Caco-2 (cell line): ENCODE measurements at regions not wholly inside any gene's neighbourhood (a gene's known extent, or its start where the extent isn't known, plus 50 kb on each side); places are given as distances from the start of the nearest gene placed in this dataset.
"Not testable (repeated sequence)": the region's sequence is repeated elsewhere in the genome, so short reads cannot be mapped to it uniquely, and the experiment has no call there.

ENCODE experiments used
- BruUV-seq: library from RNA; stranded (reverse); fragments of 400-500 nt; replicated peaks from 2 replicates; lab custom pipeline; 2021; lab: Mats Ljungman, UMichigan
- CTCF ChIA-PET: fragments of 300-600 bp; sonication (Branson Sonifier 250); formaldehyde crosslinking; loops from one replicate; lab custom pipeline; 2022; ENCODE audit warnings: antibody characterized with exemption; lab: Charles Lee
- POLR2A ChIA-PET: fragments of 300-600 bp; sonication (Branson Sonifier 250); formaldehyde crosslinking; loops from one replicate; lab custom pipeline; 2022; ENCODE audit warnings: antibody characterized with exemption; lab: Charles Lee
- DNase-seq, 2 experiments: peaks; one replicate each; pipeline versions ENCODE4 v3.0.0 to v3.0.0-alpha.2; 2020 to 2022
- H3K27me3 ChIP-seq: replicated peaks from 2 replicates; pipeline ENCODE4 v1.6.0; 2011; ENCODE audit warnings: low read length; ENCODE audit not compliant: control insufficient read depth, insufficient read depth
- H3K36me3 ChIP-seq: 2 replicates; pipeline ENCODE4 v1.5.1; 2011; ENCODE audit warnings: low read length; ENCODE audit not compliant: control insufficient read depth, insufficient read depth
- H3K4me1 ChIP-seq: fragments of 250-450 bp; sonication (Bioruptor Pico); 2 replicates; pipeline ENCODE4 v1.5.1; 2020; ENCODE audit warnings: mild to moderate bottlenecking
- H3K4me3 ChIP-seq: 2 replicates; pipeline ENCODE4 v1.5.1; 2011; ENCODE audit warnings: low read depth, mild to moderate bottlenecking, control low read depth, low read length
- H3K9me3 ChIP-seq: fragments of 250-450 bp; sonication (Bioruptor Pico); 2 replicates; pipeline ENCODE4 v1.5.1; 2020; ENCODE audit warnings: mild to moderate bottlenecking, moderate library complexity
- H3K27ac Mint-ChIP-seq: one replicate; pipeline ENCODE4 v1.8.0; 2022; ENCODE audit warnings: mixed read lengths; ENCODE audit not compliant: unreplicated experiment
- H3K27me3 Mint-ChIP-seq: one replicate; pipeline ENCODE4 v1.8.0; 2022; ENCODE audit warnings: mixed read lengths; ENCODE audit not compliant: insufficient read depth, unreplicated experiment
- H3K36me3 Mint-ChIP-seq: one replicate; pipeline ENCODE4 v1.8.0; 2022; ENCODE audit warnings: mild to moderate bottlenecking, mixed read lengths; ENCODE audit not compliant: insufficient read depth, unreplicated experiment
- H3K4me1 Mint-ChIP-seq: one replicate; pipeline ENCODE4 v1.8.0; 2022; ENCODE audit warnings: low read depth, mixed read lengths; ENCODE audit not compliant: unreplicated experiment
- H3K4me3 Mint-ChIP-seq: one replicate; pipeline ENCODE4 v1.8.0; 2022; ENCODE audit warnings: mild to moderate bottlenecking, moderate library complexity, mixed read lengths; ENCODE audit not compliant: unreplicated experiment
- H3K9me3 Mint-ChIP-seq: one replicate; pipeline ENCODE4 v1.8.0; 2022; ENCODE audit warnings: mixed read lengths; ENCODE audit not compliant: unreplicated experiment
- intact Hi-C: fragments of 100-400 bp; cut with micrococcal nuclease; formaldehyde crosslinking; loops from one replicate; pipeline ENCODE4 v1.10.0; 2022; ENCODE audit not compliant: unreplicated experiment
- TF ChIP-seq, protein P1 (sequence below), 2 experiments: fragments of 200-600 bp in 1 of 2; IDR thresholded peaks; 1 replicate in 1 of 2; 2 replicates in 1 of 2; pipeline versions ENCODE4 v1.5.1 to v1.8.0; 2011 to 2022; ENCODE audit warnings: antibody characterized with exemption in 1 of 2, control low read depth in 1 of 2, inconsistent platforms in 1 of 2, low read depth in 1 of 2, low read length in 1 of 2, mild to moderate bottlenecking in 1 of 2, moderate library complexity in 1 of 2; ENCODE audit not compliant: insufficient read depth in 1 of 2, severe bottlenecking in 1 of 2, unreplicated experiment in 1 of 2

DNA sequence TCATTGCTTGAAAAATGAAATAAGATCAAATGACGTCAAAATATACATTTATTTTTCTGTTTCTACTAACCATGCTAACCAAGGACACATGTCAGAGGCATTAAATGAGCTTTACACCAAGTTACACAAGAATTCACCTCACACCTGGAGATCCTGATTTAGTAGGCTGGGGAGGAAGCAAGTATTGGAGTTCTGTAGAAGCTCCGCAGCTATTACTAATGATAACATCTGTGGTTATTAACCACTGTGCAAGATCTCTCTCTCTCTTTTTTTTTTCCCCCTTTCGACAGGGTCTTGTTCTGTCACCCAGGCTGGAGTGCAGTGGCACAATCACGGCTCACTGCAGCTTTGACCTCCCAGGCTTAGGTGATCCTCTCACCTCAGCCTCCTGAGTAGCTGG, 104.0 kb downstream of the ZNF22 start:
- H3K4me1 Mint-ChIP-seq: no peaks in the 10 kb centered on the region
- no TSS peak for BruUV-seq
- H3K4me3 Mint-ChIP-seq: no peak overlapping the region
- H3K4me3 ChIP-seq: no peak overlapping the region
- H3K9me3 ChIP-seq: no peaks in the 10 kb centered on the region
- TF ChIP-seq, protein P1, sequence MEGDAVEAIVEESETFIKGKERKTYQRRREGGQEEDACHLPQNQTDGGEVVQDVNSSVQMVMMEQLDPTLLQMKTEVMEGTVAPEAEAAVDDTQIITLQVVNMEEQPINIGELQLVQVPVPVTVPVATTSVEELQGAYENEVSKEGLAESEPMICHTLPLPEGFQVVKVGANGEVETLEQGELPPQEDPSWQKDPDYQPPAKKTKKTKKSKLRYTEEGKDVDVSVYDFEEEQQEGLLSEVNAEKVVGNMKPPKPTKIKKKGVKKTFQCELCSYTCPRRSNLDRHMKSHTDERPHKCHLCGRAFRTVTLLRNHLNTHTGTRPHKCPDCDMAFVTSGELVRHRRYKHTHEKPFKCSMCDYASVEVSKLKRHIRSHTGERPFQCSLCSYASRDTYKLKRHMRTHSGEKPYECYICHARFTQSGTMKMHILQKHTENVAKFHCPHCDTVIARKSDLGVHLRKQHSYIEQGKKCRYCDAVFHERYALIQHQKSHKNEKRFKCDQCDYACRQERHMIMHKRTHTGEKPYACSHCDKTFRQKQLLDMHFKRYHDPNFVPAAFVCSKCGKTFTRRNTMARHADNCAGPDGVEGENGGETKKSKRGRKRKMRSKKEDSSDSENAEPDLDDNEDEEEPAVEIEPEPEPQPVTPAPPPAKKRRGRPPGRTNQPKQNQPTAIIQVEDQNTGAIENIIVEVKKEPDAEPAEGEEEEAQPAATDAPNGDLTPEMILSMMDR (IDR thresholded peaks at IDR 0.05; ENCODE audit: insufficient read depth in 1 of 2, low read depth in 1 of 2, low read length in 1 of 2, severe bottlenecking in 1 of 2, unreplicated experiment in 1 of 2): no peak
- H3K36me3 ChIP-seq: no peaks in the 10 kb centered on the region
- POLR2A ChIA-PET: no interaction called here
- intact Hi-C loops: no loop called here
- H3K27me3 Mint-ChIP-seq: peaks cover 12% of the 10 kb centered on the region
- H3K4me1 ChIP-seq: no peaks in the 10 kb centered on the region
- no peaks in the 10 kb centered on the region for H3K9me3 Mint-ChIP-seq
- CTCF ChIA-PET: no interaction called here
- H3K27ac Mint-ChIP-seq: no peak overlapping the region
- H3K36me3 Mint-ChIP-seq: no peaks in the 10 kb centered on the region
- DNase-seq: no peak
- peaks cover 5% of the 10 kb centered on the region for H3K27me3 ChIP-seq

DNA sequence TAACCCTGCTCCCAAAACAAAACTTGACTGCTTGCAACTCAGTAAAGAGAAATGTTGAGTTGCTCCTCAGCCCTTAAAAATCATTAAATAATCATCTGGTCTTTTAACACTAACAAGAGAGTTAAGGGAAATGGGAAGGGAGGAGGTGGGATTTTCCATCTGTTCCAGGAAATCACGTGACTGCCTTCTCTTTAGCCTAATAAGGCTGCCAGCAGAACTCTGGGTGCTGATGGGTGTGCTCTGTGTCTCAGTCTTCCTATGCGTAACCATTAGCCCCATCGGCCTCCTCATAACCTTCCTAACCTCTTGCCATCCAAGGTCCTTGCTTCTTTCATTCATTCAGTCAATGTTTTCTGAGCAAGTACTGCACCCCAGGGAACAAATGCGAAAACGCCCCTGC, 104.6 kb downstream of the ZNF22 start:
- DNase-seq, intact Hi-C loops, H3K27me3 ChIP-seq, BruUV-seq, H3K36me3 ChIP-seq, H3K4me3 ChIP-seq, H3K4me3 Mint-ChIP-seq, H3K4me1 ChIP-seq, H3K9me3 Mint-ChIP-seq, POLR2A ChIA-PET, H3K36me3 Mint-ChIP-seq, H3K9me3 ChIP-seq, H3K27ac Mint-ChIP-seq, CTCF ChIA-PET, H3K4me1 Mint-ChIP-seq: not testable (repeated sequence)
- H3K27me3 Mint-ChIP-seq: peaks cover 15% of the 10 kb centered on the region

DNA sequence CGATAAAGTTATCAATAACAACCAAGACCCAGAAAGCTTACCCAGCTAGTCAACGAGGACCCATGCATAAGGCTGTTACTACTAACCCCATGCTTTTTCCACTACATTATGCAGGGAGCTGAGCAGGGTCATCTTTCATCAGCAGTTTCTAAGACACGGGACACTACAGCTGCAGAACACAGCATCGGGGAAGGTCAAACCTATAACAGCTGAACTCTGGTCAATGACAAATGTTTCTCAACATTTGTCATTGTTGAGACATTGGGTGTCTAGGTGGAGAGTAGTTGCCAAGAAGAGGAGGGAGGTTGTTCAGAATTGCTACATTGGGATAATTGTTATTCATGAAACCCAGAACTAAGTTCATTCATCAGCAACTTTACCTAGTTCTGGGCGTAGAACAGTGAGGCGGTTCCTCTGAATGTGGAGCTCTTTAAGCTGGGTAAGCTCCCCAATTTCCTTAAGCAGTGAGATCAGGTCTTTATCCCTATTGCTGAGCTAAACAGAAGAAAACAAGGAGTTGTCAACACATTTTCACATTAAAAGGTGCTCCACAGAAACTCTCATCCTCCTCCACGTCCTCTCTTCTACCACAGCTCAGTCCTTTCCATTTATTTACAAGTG, 105.6 kb downstream of the ZNF22 start:
- intact Hi-C loops: no loop called here
- DNase-seq: no peak
- Histone ChIP-seq H3K4me1 (no peaks in the 10 kb centered on the region), H3K9me3 (no peaks in the 10 kb centered on the region), H3K4me3 (no peak overlapping the region), H3K27me3 (0 out of 2 replicates have a peak, but pooled peaks cover 2% of the 10 kb centered on the region), H3K36me3 (no peaks in the 10 kb centered on the region)
- H3K27ac Mint-ChIP-seq: no peak overlapping the region
- ChIA-PET POLR2A (no interaction called here), CTCF (no interaction called here)
- H3K4me3 Mint-ChIP-seq: no peak overlapping the region
- TF ChIP-seq, protein P1 (IDR thresholded peaks at IDR 0.05; ENCODE audit: insufficient read depth in 1 of 2, low read depth in 1 of 2, low read length in 1 of 2, severe bottlenecking in 1 of 2, unreplicated experiment in 1 of 2): no peak
- no peaks in the 10 kb centered on the region for H3K36me3 Mint-ChIP-seq
- H3K9me3 Mint-ChIP-seq: no peaks in the 10 kb centered on the region
- no TSS peak for BruUV-seq
- H3K27me3 Mint-ChIP-seq: peaks cover 17% of the 10 kb centered on the region
- H3K4me1 Mint-ChIP-seq: no peaks in the 10 kb centered on the region
